Keratinocyte (primary cell): ENCODE measurements at regions not wholly inside any gene's neighbourhood (a gene's known extent, or its start where the extent isn't known, plus 50 kb on each side); places are given as distances from the start of the nearest gene placed in this dataset.

Experiments used
- DNase-seq: peaks from one replicate; pipeline ENCODE4 v3.0.0-alpha.2; 2011; ENCODE audit warnings: low read depth, missing footprints, low spot score
- FAIRE-seq: peaks from 2 replicates; lab custom pipeline; 2011; peaks lifted over from hg19 to GRCh38; lab: Jason Lieb, UNC
- H2AFZ ChIP-seq: 2 replicates; pipeline ENCODE4 v1.6.0; 2012; ENCODE audit warnings: low read length, control low read depth, inconsistent platforms; ENCODE audit not compliant: control insufficient read depth
- H3K27ac ChIP-seq: 2 replicates; pipeline ENCODE4 v1.5.1; 2011; ENCODE audit warnings: low read length; ENCODE audit not compliant: control insufficient read depth, insufficient read depth
- H3K27me3 ChIP-seq: 3 replicates; pipeline ENCODE4 v1.6.0; 2011; ENCODE audit warnings: low read length; ENCODE audit not compliant: control insufficient read depth, insufficient read depth; ENCODE audit errors: extremely low read depth
- H3K36me3 ChIP-seq, 2 experiments: 2 replicates in 1 of 2; 3 replicates in 1 of 2; pipeline ENCODE4 v1.5.1; 2011; ENCODE audit warnings: low read length in 2 of 2, mild to moderate bottlenecking in 1 of 2; ENCODE audit not compliant: control insufficient read depth in 2 of 2, insufficient read depth in 2 of 2; ENCODE audit errors: extremely low read depth in 1 of 2
- H3K4me1 ChIP-seq: 3 replicates; pipeline ENCODE4 v1.5.1; 2011; ENCODE audit warnings: low read length; ENCODE audit not compliant: control insufficient read depth, insufficient read depth; ENCODE audit errors: extremely low read depth
- H3K4me2 ChIP-seq: 3 replicates; pipeline ENCODE4 v1.6.0; 2011; ENCODE audit warnings: low read depth, low read length; ENCODE audit not compliant: control insufficient read depth, insufficient read depth; ENCODE audit errors: extremely low read depth
- H3K4me3 ChIP-seq, 3 experiments: fragments of 200-600 bp in 1 of 3; sonication (generic) in 1 of 3; 2 replicates in 2 of 3; 3 replicates in 1 of 3; pipeline ENCODE4 v1.5.1; 2011 to 2016; ENCODE audit warnings: low read length in 3 of 3, mild to moderate bottlenecking in 3 of 3, control low read depth in 2 of 3, inconsistent platforms in 1 of 3, low read depth in 1 of 3, mixed read lengths in 1 of 3, mixed run types in 1 of 3, moderate library complexity in 1 of 3; ENCODE audit not compliant: control insufficient read depth in 2 of 3, insufficient read depth in 2 of 3; ENCODE audit errors: extremely low read depth in 1 of 3
- H3K79me2 ChIP-seq: 2 replicates; pipeline ENCODE4 v1.6.0; 2012; ENCODE audit warnings: low read length; ENCODE audit not compliant: control insufficient read depth, insufficient read depth
- H3K9ac ChIP-seq: 3 replicates; pipeline ENCODE4 v1.6.0; 2011; ENCODE audit warnings: low read length; ENCODE audit not compliant: control insufficient read depth, insufficient read depth; ENCODE audit errors: extremely low read depth
- H3K9me1 ChIP-seq: 3 replicates; pipeline ENCODE4 v1.6.0; 2011; ENCODE audit warnings: low read length; ENCODE audit not compliant: control insufficient read depth, insufficient read depth; ENCODE audit errors: extremely low read depth
- H3K9me3 ChIP-seq: 2 replicates; pipeline ENCODE4 v1.5.1; 2012; ENCODE audit warnings: low read depth, low read length; ENCODE audit not compliant: control insufficient read depth
- H4K20me1 ChIP-seq: 3 replicates; pipeline ENCODE4 v1.6.0; 2011; ENCODE audit warnings: low read length; ENCODE audit not compliant: control insufficient read depth, insufficient read depth; ENCODE audit errors: extremely low read depth
- EZH2 ChIP-seq: IDR thresholded peaks from one replicate; pipeline ENCODE4 v1.6.1; 2012; ENCODE audit warnings: inconsistent platforms, mild to moderate bottlenecking, low read length, moderate library complexity
- dilution Hi-C: fragments of 300-500 bp; cut with MboI; formaldehyde crosslinking; loops from one replicate; pipeline ENCODE4 v1.7.0; 2020; ENCODE audit warnings: low sequenced_read_pairs; ENCODE audit not compliant: extremely low pct_ligation_motif_present
- TF ChIP-seq, protein P1 (sequence below), 3 experiments: IDR thresholded peaks in 1 of 3; conservative IDR thresholded peaks in 1 of 3; optimal IDR thresholded peaks in 1 of 3; 2 replicates in 2 of 3; 3 replicates in 1 of 3; pipeline versions ENCODE3 to v1.5.1; 2011; ENCODE audit warnings: low read length in 3 of 3, mild to moderate bottlenecking in 3 of 3, moderate library complexity in 2 of 3, control low read depth in 1 of 3, inconsistent platforms in 1 of 3; ENCODE audit not compliant: insufficient read depth in 2 of 3; ENCODE audit errors: extremely low read depth in 1 of 3

DNA sequence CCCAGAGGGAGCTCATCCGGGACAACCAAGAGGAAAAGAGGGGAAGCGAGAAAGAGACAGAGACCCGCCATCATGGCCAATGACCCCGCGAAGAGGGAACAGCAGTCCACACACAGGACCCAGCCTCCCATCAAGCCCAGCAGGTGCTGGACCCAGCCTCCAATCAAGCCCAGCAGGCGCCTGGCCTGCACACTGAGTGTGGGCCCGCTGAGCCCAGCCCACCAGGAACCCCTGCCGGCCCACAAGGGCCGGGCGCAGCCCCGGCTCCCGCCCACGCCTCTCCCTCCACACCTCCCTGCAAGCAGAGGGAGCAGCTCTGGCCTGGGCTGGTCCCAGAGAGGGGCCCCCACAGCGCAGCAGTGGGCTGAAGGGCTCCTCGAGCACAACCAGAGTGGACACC lies 391.1 kb downstream of the IDS start:
- H3K27me3 ChIP-seq = no peaks in the 10 kb centered on the region
- no peak overlapping the region for H3K9ac ChIP-seq
- no peaks in the 10 kb centered on the region for H3K36me3 ChIP-seq
- no peak overlapping the region for H3K27ac ChIP-seq
- H3K9me3 ChIP-seq = no peaks in the 10 kb centered on the region
- DNase-seq (no peak), FAIRE-seq (no peak)
- no peaks in the 10 kb centered on the region for H3K9me1 ChIP-seq
- H3K4me3 ChIP-seq = no peak overlapping the region
- no peaks in the 10 kb centered on the region for H3K4me1 ChIP-seq
- H3K79me2 ChIP-seq = no peaks in the 10 kb centered on the region
- no peaks in the 10 kb centered on the region for H4K20me1 ChIP-seq
- H2AFZ ChIP-seq = no peak overlapping the region
- no peak for TF ChIP-seq EZH2
- TF ChIP-seq, protein P1, sequence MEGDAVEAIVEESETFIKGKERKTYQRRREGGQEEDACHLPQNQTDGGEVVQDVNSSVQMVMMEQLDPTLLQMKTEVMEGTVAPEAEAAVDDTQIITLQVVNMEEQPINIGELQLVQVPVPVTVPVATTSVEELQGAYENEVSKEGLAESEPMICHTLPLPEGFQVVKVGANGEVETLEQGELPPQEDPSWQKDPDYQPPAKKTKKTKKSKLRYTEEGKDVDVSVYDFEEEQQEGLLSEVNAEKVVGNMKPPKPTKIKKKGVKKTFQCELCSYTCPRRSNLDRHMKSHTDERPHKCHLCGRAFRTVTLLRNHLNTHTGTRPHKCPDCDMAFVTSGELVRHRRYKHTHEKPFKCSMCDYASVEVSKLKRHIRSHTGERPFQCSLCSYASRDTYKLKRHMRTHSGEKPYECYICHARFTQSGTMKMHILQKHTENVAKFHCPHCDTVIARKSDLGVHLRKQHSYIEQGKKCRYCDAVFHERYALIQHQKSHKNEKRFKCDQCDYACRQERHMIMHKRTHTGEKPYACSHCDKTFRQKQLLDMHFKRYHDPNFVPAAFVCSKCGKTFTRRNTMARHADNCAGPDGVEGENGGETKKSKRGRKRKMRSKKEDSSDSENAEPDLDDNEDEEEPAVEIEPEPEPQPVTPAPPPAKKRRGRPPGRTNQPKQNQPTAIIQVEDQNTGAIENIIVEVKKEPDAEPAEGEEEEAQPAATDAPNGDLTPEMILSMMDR (optimal IDR thresholded peaks at IDR 0.05 in 1 of 3, IDR thresholded peaks at IDR 0.05 in 1 of 3, conservative IDR thresholded peaks at IDR 0.05 in 1 of 3; ENCODE audit: extremely low read depth in 1 of 3, insufficient read depth in 2 of 3, low read length in 3 of 3) = no peak
- no peak overlapping the region for H3K4me2 ChIP-seq
- dilution Hi-C loops = no loop called here

DNA sequence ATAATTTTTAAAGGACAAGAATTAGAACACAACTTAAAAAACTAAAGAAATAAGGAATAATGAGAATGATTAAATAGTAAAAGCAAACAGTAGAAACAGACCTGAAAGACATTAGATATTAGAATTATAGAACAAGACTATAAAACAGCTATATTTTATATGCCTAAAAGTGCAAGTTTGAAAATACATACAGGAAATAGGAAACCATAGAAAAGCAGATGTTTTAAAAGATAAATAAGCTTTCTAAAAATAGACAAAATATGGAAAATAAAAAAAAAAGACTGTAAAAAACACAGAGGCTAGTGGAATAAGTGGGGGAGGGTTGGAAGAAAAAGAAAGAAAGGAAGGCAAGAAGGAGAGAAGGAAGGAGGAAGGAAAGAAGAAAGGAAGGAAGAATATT lies 407.3 kb downstream of the IDS start:
- Histone ChIP-seq H3K9ac (no peak overlapping the region), H3K9me3 (no peaks in the 10 kb centered on the region), H4K20me1 (no peaks in the 10 kb centered on the region), H3K4me1 (no peaks in the 10 kb centered on the region), H3K27me3 (no peaks in the 10 kb centered on the region), H3K9me1 (no peaks in the 10 kb centered on the region), H3K79me2 (no peaks in the 10 kb centered on the region), H3K27ac (no peak overlapping the region), H3K36me3 (no peaks in the 10 kb centered on the region), H3K4me3 (no peak overlapping the region), H3K4me2 (no peak overlapping the region), H2AFZ (no peak overlapping the region)
- FAIRE-seq (no peak), DNase-seq (no peak)
- dilution Hi-C loops = no loop called here
- TF ChIP-seq, protein P1 (optimal IDR thresholded peaks at IDR 0.05 in 1 of 3, IDR thresholded peaks at IDR 0.05 in 1 of 3, conservative IDR thresholded peaks at IDR 0.05 in 1 of 3; ENCODE audit: extremely low read depth in 1 of 3, insufficient read depth in 2 of 3, low read length in 3 of 3) = no peak
- TF ChIP-seq EZH2 = no peak
